OCI-LY7 (cell line): ENCODE measurements at regions not wholly inside any gene's neighbourhood (a gene's known extent, or its start where the extent isn't known, plus 50 kb on each side); places are given as distances from the start of the nearest gene placed in this dataset.

ENCODE experiments used
- BruUV-seq: library from RNA; stranded (reverse); fragments of 400-500 nt; replicated peaks from 2 replicates; lab custom pipeline; 2021; lab: Mats Ljungman, UMichigan
- CTCF ChIA-PET: fragments of 300-600 bp; sonication (Branson Sonifier 250); formaldehyde crosslinking; loops from one replicate; lab custom pipeline; 2022; ENCODE audit warnings: antibody characterized with exemption; ENCODE audit not compliant: unreplicated experiment; lab: Charles Lee
- POLR2A ChIA-PET: fragments of 300-600 bp; sonication (Branson Sonifier 250); formaldehyde crosslinking; loops from one replicate; lab custom pipeline; 2022; ENCODE audit warnings: antibody characterized with exemption; lab: Charles Lee
- DNase-seq: peaks from one replicate; pipeline ENCODE4 v3.0.0-alpha.2; 2015; ENCODE audit warnings: low spot score
- H2AFZ ChIP-seq: fragments of 200-600 bp; sonication (generic), shearing (Covaris generic); 2 replicates; pipeline ENCODE4 v1.6.1; 2014; ENCODE audit warnings: mild to moderate bottlenecking, antibody characterized with exemption, low read length, moderate library complexity
- H3K27ac ChIP-seq: fragments of 200-600 bp; sonication (generic); 2 replicates; pipeline ENCODE4 v1.5.1; 2014; ENCODE audit warnings: mixed run types, low read depth, mild to moderate bottlenecking, moderate library complexity, low read length, inconsistent platforms; ENCODE audit not compliant: poor library complexity, severe bottlenecking
- H3K36me3 ChIP-seq: fragments of 200-600 bp; sonication (generic); 2 replicates; pipeline ENCODE4 v1.6.1; 2014; ENCODE audit warnings: mild to moderate bottlenecking, antibody characterized with exemption, low read length, moderate library complexity, mixed read lengths; ENCODE audit not compliant: insufficient read depth
- H3K4me1 ChIP-seq: fragments of 200-600 bp; sonication (generic); 2 replicates; pipeline ENCODE4 v1.5.1; 2014; ENCODE audit warnings: mild to moderate bottlenecking, low read length; ENCODE audit not compliant: insufficient read depth, poor library complexity, severe bottlenecking
- H3K4me2 ChIP-seq: fragments of 200-600 bp; sonication (generic); 2 replicates; pipeline ENCODE4 v1.6.1; 2014; ENCODE audit warnings: mild to moderate bottlenecking, low read length
- H3K4me3 ChIP-seq: fragments of 200-600 bp; sonication (generic); 2 replicates; pipeline ENCODE4 v1.5.1; 2014; ENCODE audit warnings: mild to moderate bottlenecking, low read depth, low read length; ENCODE audit not compliant: poor library complexity, severe bottlenecking
- H3K79me2 ChIP-seq: fragments of 200-600 bp; sonication (generic); 2 replicates; pipeline ENCODE4 v1.6.1; 2016; ENCODE audit warnings: low read depth, mild to moderate bottlenecking, low read length, moderate library complexity, mixed read lengths; ENCODE audit not compliant: insufficient read depth
- H3K9me2 ChIP-seq: fragments of 200-600 bp; sonication (generic); 2 replicates; pipeline ENCODE4 v1.6.1; 2016; ENCODE audit warnings: mild to moderate bottlenecking, low read length, mixed read lengths; ENCODE audit not compliant: insufficient read depth
- H3K9me3 ChIP-seq: fragments of 200-600 bp; sonication (generic); 2 replicates; pipeline ENCODE4 v1.6.1; 2014; ENCODE audit warnings: mild to moderate bottlenecking, mixed run types, low read length, mixed read lengths
- H4K20me1 ChIP-seq: fragments of 200-600 bp; sonication (generic); 2 replicates; pipeline ENCODE4 v1.6.1; 2014; ENCODE audit warnings: mild to moderate bottlenecking, antibody characterized with exemption, low read length, moderate library complexity, mixed read lengths; ENCODE audit not compliant: insufficient read depth
- CTCF ChIP-seq: fragments of 200-600 bp; sonication (generic); conservative IDR thresholded peaks from 2 replicates; pipeline ENCODE4 v1.5.1; 2014; ENCODE audit warnings: mild to moderate bottlenecking, antibody characterized with exemption, low read length, moderate library complexity, mixed read lengths
- EZH2phosphoT487 ChIP-seq: fragments of 200-600 bp; sonication (generic); IDR thresholded peaks from 2 replicates; pipeline ENCODE4 v1.6.1; 2018; ENCODE audit warnings: low read depth, borderline replicate concordance, mild to moderate bottlenecking, mixed run types, antibody characterized with exemption, low read length, moderate library complexity, mixed read lengths
- intact Hi-C: fragments of 100-400 bp; cut with micrococcal nuclease; formaldehyde crosslinking; loops from one replicate; pipeline ENCODE4 v1.10.0; 2022; ENCODE audit not compliant: unreplicated experiment

- no peak overlapping the region for H3K27ac ChIP-seq
- intact Hi-C loops: no loop called here
- H3K9me2 ChIP-seq: no peaks in the 10 kb centered on the region
- DNase-seq: no peak
- no peak overlapping the region for H3K4me3 ChIP-seq
- H3K9me3 ChIP-seq: no peaks in the 10 kb centered on the region
- H2AFZ ChIP-seq: no peak overlapping the region
- H3K79me2 ChIP-seq: no peaks in the 10 kb centered on the region
- H3K36me3 ChIP-seq: no peaks in the 10 kb centered on the region
- no peaks in the 10 kb centered on the region for H3K4me1 ChIP-seq
- H3K4me2 ChIP-seq: no peak overlapping the region
- TF ChIP-seq CTCF: no peak
- no peak for TF ChIP-seq EZH2phosphoT487
- BruUV-seq: no TSS peak
- H4K20me1 ChIP-seq: no peaks in the 10 kb centered on the region
- CTCF ChIA-PET: no interaction called here
- POLR2A ChIA-PET: no interaction called here
These were observed 99.3 kb upstream of the CHD6 start for GRCh38 chr20:41717483-41717882.

GRCh38 chr20:41716911-41717310 lies 98.7 kb upstream of the CHD6 start:
- no peak overlapping the region for H3K27ac ChIP-seq
- DNase-seq: no peak
- no peaks in the 10 kb centered on the region for H4K20me1 ChIP-seq
- H3K79me2 ChIP-seq: no peaks in the 10 kb centered on the region
- H3K4me2 ChIP-seq: no peak overlapping the region
- no peaks in the 10 kb centered on the region for H3K9me2 ChIP-seq
- no peak overlapping the region for H2AFZ ChIP-seq
- no TSS peak for BruUV-seq
- no peaks in the 10 kb centered on the region for H3K36me3 ChIP-seq
- ChIA-PET POLR2A (no interaction called here), CTCF (no interaction called here)
- H3K4me3 ChIP-seq: no peak overlapping the region
- TF ChIP-seq CTCF (no peak), EZH2phosphoT487 (no peak)
- no peaks in the 10 kb centered on the region for H3K9me3 ChIP-seq
- no peaks in the 10 kb centered on the region for H3K4me1 ChIP-seq
- intact Hi-C loops: no loop called here

GRCh38 chr20:41716436-41716835 lies 98.3 kb upstream of the CHD6 start:
- H4K20me1 ChIP-seq: no peaks in the 10 kb centered on the region
- H3K79me2 ChIP-seq: no peaks in the 10 kb centered on the region
- H3K27ac ChIP-seq: no peak overlapping the region
- no peak overlapping the region for H3K4me3 ChIP-seq
- H3K4me1 ChIP-seq: no peaks in the 10 kb centered on the region
- POLR2A ChIA-PET: no interaction called here
- H3K36me3 ChIP-seq: no peaks in the 10 kb centered on the region
- CTCF ChIA-PET: no interaction called here
- H2AFZ ChIP-seq: no peak overlapping the region
- no peak overlapping the region for H3K4me2 ChIP-seq
- H3K9me3 ChIP-seq: no peaks in the 10 kb centered on the region
- no TSS peak for BruUV-seq
- no peaks in the 10 kb centered on the region for H3K9me2 ChIP-seq
- intact Hi-C loops: no loop called here
- no peak for DNase-seq
- TF ChIP-seq CTCF (no peak), EZH2phosphoT487 (no peak)
